MM.1S (cell line): ENCODE measurements at regions not wholly inside any gene's neighbourhood (a gene's known extent, or its start where the extent isn't known, plus 50 kb on each side); places are given as distances from the start of the nearest gene placed in this dataset.
"Not testable (repeated sequence)": the region's sequence is repeated elsewhere in the genome, so short reads cannot be mapped to it uniquely, and the experiment has no call there.

Source experiments
- CTCF ChIP-seq: fragments of 300-600 bp; sonication (generic); IDR thresholded peaks from 2 replicates; pipeline ENCODE4 v1.5.1; 2016; ENCODE audit warnings: antibody characterized with exemption, low read length, mixed read lengths
- EZH2 ChIP-seq: fragments of 300-600 bp; sonication (generic); optimal IDR thresholded peaks from 2 replicates; pipeline ENCODE3; 2017; ENCODE audit warnings: low read depth, mild to moderate bottlenecking, antibody characterized with exemption, low read length, mixed read lengths
- EZH2phosphoT487 ChIP-seq: fragments of 300-600 bp; sonication (generic); IDR thresholded peaks from 2 replicates; pipeline ENCODE4 v1.6.1; 2018; ENCODE audit warnings: antibody characterized with exemption, low read length

GRCh38 chr6:15907220-15907913 lies 221.5 kb upstream of the MYLIP start:
- TF ChIP-seq EZH2, CTCF, EZH2phosphoT487: not testable (repeated sequence)
